SK-N-SH (cell line): ENCODE measurements at regions not wholly inside any gene's neighbourhood (a gene's known extent, or its start where the extent isn't known, plus 50 kb on each side); places are given as distances from the start of the nearest gene placed in this dataset.

Experiments used
- CTCF ChIA-PET: fragments of 300-600, 350-600 bp; formaldehyde crosslinking; extraction: SDS; loops from one replicate; lab custom pipeline; 2021; lab: Yijun Ruan, JAX
- POLR2A ChIA-PET: fragments of 350-600 bp; sonication (Branson Sonifier 250); formaldehyde crosslinking; extraction: SDS; loops from one replicate; lab custom pipeline; 2020; ENCODE audit warnings: antibody characterized with exemption, inconsistent platforms; lab: Yijun Ruan, JAX
- DNase-seq: peaks from one replicate; pipeline ENCODE4 v3.0.0; 2012
- H2AFZ ChIP-seq: fragments of 200-600 bp; sonication (generic); 2 replicates; pipeline ENCODE4 v1.8.1; 2016; ENCODE audit warnings: antibody characterized with exemption, mild to moderate bottlenecking, low read depth
- H3F3A ChIP-seq: fragments of 200-600 bp; sonication (generic); replicated peaks from 2 replicates; pipeline ENCODE3; 2016; ENCODE audit warnings: antibody characterized with exemption, mild to moderate bottlenecking; ENCODE audit not compliant: insufficient read depth
- H3K27ac ChIP-seq, 2 experiments: fragments of 200-500 bp in 1 of 2; fragments of 200-600 bp in 1 of 2; sonication (Bioruptor generic) in 1 of 2; sonication (generic), shearing (Covaris generic) in 1 of 2; 2 replicates each; pipeline versions ENCODE4 v1.5.1 to v1.6.1; 2014 to 2016; ENCODE audit warnings: low read depth in 2 of 2, inconsistent platforms in 1 of 2, low read length in 1 of 2, mild to moderate bottlenecking in 1 of 2, mixed read lengths in 1 of 2
- H3K27me3 ChIP-seq: fragments of 200-600 bp; sonication (generic), shearing (Covaris generic); 2 replicates; pipeline ENCODE4 v1.6.1; 2016; ENCODE audit warnings: mixed run types; ENCODE audit not compliant: insufficient read depth
- H3K36me3 ChIP-seq, 2 experiments: fragments of 200-500 bp in 1 of 2; fragments of 200-600 bp in 1 of 2; sonication (Bioruptor generic) in 1 of 2; sonication (generic) in 1 of 2; replicated peaks in 1 of 2; 2 replicates each; pipeline versions ENCODE3 to v1.5.1; 2014 to 2016; ENCODE audit warnings: low read length in 1 of 2, mild to moderate bottlenecking in 1 of 2; ENCODE audit not compliant: insufficient read depth in 2 of 2, control insufficient read depth in 1 of 2
- H3K4me1 ChIP-seq, 2 experiments: fragments of 200-500 bp in 1 of 2; fragments of 200-600 bp in 1 of 2; sonication (Bioruptor generic) in 1 of 2; sonication (generic), shearing (Covaris generic) in 1 of 2; 2 replicates each; pipeline versions ENCODE4 v1.5.1 to v1.6.1; 2014 to 2016; ENCODE audit warnings: low read depth in 1 of 2, low read length in 1 of 2, mixed run types in 1 of 2; ENCODE audit not compliant: insufficient read depth in 2 of 2, control insufficient read depth in 1 of 2
- H3K4me2 ChIP-seq: fragments of 200-600 bp; sonication (generic), shearing (Covaris generic); 2 replicates; pipeline ENCODE4 v1.6.1; 2017; ENCODE audit warnings: mixed run types
- H3K4me3 ChIP-seq, 2 experiments: fragments of 200-500 bp in 1 of 2; fragments of 200-600 bp in 1 of 2; sonication (Bioruptor generic) in 1 of 2; sonication (generic), shearing (Covaris generic) in 1 of 2; 2 replicates each; pipeline versions ENCODE4 v1.5.1 to v1.8.1; 2014 to 2016; ENCODE audit warnings: low read depth in 2 of 2, inconsistent platforms in 1 of 2, low read length in 1 of 2, mild to moderate bottlenecking in 1 of 2, mixed read lengths in 1 of 2, moderate library complexity in 1 of 2
- H3K79me2 ChIP-seq: fragments of 200-600 bp; sonication (generic); 2 replicates; pipeline ENCODE4 v1.8.1; 2017; ENCODE audit warnings: mild to moderate bottlenecking; ENCODE audit not compliant: insufficient read depth
- H3K9ac ChIP-seq: fragments of 200-600 bp; sonication (generic); 2 replicates; pipeline ENCODE4 v1.6.1; 2017; ENCODE audit warnings: mixed run types
- H3K9me2 ChIP-seq: fragments of 200-600 bp; sonication (generic); 2 replicates; pipeline ENCODE4 v1.6.1; 2017; ENCODE audit warnings: mixed run types
- H3K9me3 ChIP-seq: fragments of 200-600 bp; sonication (generic); 2 replicates; pipeline ENCODE4 v1.6.1; 2017; ENCODE audit warnings: mixed run types, mild to moderate bottlenecking, moderate library complexity
- H4K20me1 ChIP-seq: fragments of 200-600 bp; sonication (generic); 2 replicates; pipeline ENCODE4 v1.6.1; 2017; ENCODE audit warnings: mild to moderate bottlenecking, mixed run types; ENCODE audit not compliant: insufficient read depth
- CHD2 ChIP-seq: fragments of 150-350 bp; IDR thresholded peaks from 2 replicates; pipeline ENCODE4 v1.6.1; 2018; ENCODE audit warnings: low read length; ENCODE audit not compliant: partially characterized antibody
- CTCF ChIP-seq: fragments of 200-600 bp; sonication (generic); IDR thresholded peaks from 2 replicates; pipeline ENCODE4 v1.6.1; 2017; ENCODE audit warnings: antibody characterized with exemption, mild to moderate bottlenecking, moderate library complexity
- EP300 ChIP-seq, 2 experiments: IDR thresholded peaks; 2 replicates each; pipeline versions ENCODE4 v1.4.0 to v1.6.1; 2012; ENCODE audit warnings: borderline replicate concordance in 1 of 2, low read depth in 1 of 2, low read length in 1 of 2
- FOXJ3 ChIP-seq: sonication (generic); formaldehyde crosslinking; IDR thresholded peaks from 2 replicates; pipeline ENCODE4 v1.5.1; 2020; ENCODE audit warnings: mild to moderate bottlenecking, missing genetic modification reagents
- FOXM1 ChIP-seq: IDR thresholded peaks from 2 replicates; pipeline ENCODE4 v1.4.0; 2012; ENCODE audit warnings: low read depth, mild to moderate bottlenecking
- GABPA ChIP-seq: IDR thresholded peaks from 2 replicates; pipeline ENCODE4 v1.4.0; 2012; ENCODE audit warnings: low read depth, mild to moderate bottlenecking
- JUND ChIP-seq: IDR thresholded peaks from 2 replicates; pipeline ENCODE4 v1.4.0; 2012
- MAX ChIP-seq: IDR thresholded peaks from 2 replicates; pipeline ENCODE4 v1.4.0; 2012; ENCODE audit warnings: low read depth
- MEF2A ChIP-seq: IDR thresholded peaks from 2 replicates; pipeline ENCODE4 v1.4.0; 2012; ENCODE audit warnings: low read depth, borderline replicate concordance
- MXI1 ChIP-seq: IDR thresholded peaks from 2 replicates; pipeline ENCODE4 v1.6.1; 2012; ENCODE audit warnings: mild to moderate bottlenecking, low read depth, low read length, improper control_type of control experiment
- NFIC ChIP-seq: IDR thresholded peaks from 2 replicates; pipeline ENCODE4 v1.4.0; 2012; ENCODE audit warnings: borderline replicate concordance
- NRF1 ChIP-seq: IDR thresholded peaks from 2 replicates; pipeline ENCODE4 v1.6.1; 2012; ENCODE audit warnings: low read depth, mild to moderate bottlenecking, low read length
- RAD21 ChIP-seq: IDR thresholded peaks from 2 replicates; pipeline ENCODE4 v1.6.1; 2012; ENCODE audit warnings: mild to moderate bottlenecking, low read length
- RCOR1 ChIP-seq: fragments of 150-350 bp; IDR thresholded peaks from 2 replicates; pipeline ENCODE4 v1.6.1; 2017; ENCODE audit warnings: antibody characterized with exemption, low read length
- RXRA ChIP-seq: IDR thresholded peaks from 2 replicates; pipeline ENCODE4 v1.4.0; 2012; ENCODE audit warnings: low read depth, mild to moderate bottlenecking, borderline replicate concordance
- TAF1 ChIP-seq: IDR thresholded peaks from 2 replicates; pipeline ENCODE4 v1.6.1; 2012; ENCODE audit warnings: low read depth, mild to moderate bottlenecking, low read length, moderate library complexity, borderline replicate concordance
- TCF12 ChIP-seq: IDR thresholded peaks from 2 replicates; pipeline ENCODE4 v1.4.0; 2012
- TEAD4 ChIP-seq: IDR thresholded peaks from 2 replicates; pipeline ENCODE4 v1.4.0; 2012; ENCODE audit warnings: mild to moderate bottlenecking, borderline replicate concordance; ENCODE audit not compliant: insufficient read depth
- USF1 ChIP-seq: IDR thresholded peaks from 2 replicates; pipeline ENCODE4 v1.4.0; 2012; ENCODE audit warnings: low read depth, borderline replicate concordance
- ZBTB33 ChIP-seq: IDR thresholded peaks from 2 replicates; pipeline ENCODE4 v1.4.0; 2012; ENCODE audit warnings: low read depth, borderline replicate concordance
- WGBS: methylation state at CpG from one replicate; pipeline ENCODE4 v1.1.6; 2017; ENCODE audit warnings: low lambda C conversion rate; 5-methylcytosine and 5-hydroxymethylcytosine counted together

- Histone ChIP-seq H3K27me3 (peaks cover 25% of the 10 kb centered on the region; the same call in 1 of the 2 replicates), H4K20me1 (no peaks in the 10 kb centered on the region), H3K36me3 (no peaks in the 10 kb centered on the region), H3K4me1 (no peaks in the 10 kb centered on the region), H3K4me2 (no peak overlapping the region), H3K9me3 (no peaks in the 10 kb centered on the region), H3K27ac (no peak overlapping the region), H3F3A (no peaks in the 10 kb centered on the region), H3K9ac (no peak overlapping the region), H2AFZ (no peak overlapping the region), H3K79me2 (no peaks in the 10 kb centered on the region), H3K9me2 (no peaks in the 10 kb centered on the region), H3K4me3 (no peak overlapping the region)
- WGBS: 4% methylated on average over 4 of the region's 4 CpGs
- TF ChIP-seq CHD2 (no peak), NRF1 (no peak), GABPA (no peak), USF1 (no peak), MXI1 (no peak), JUND (no peak), TAF1 (no peak), CTCF (no peak), FOXJ3 (CRISPR knock-in tag) (no peak), MEF2A (no peak), RXRA (no peak), RCOR1 (no peak), ZBTB33 (no peak), MAX (no peak)
- ChIA-PET POLR2A (no interaction called here), CTCF (no interaction called here)
- no peak for DNase-seq
Observed at GRCh38 chrX:104392350-104392749, 137.6 kb upstream of the ESX1 start.

GRCh38 chrX:104391906-104392305, 137.2 kb upstream of the ESX1 start:
- H3K9me2 ChIP-seq: no peaks in the 10 kb centered on the region
- H3K9me3 ChIP-seq: no peaks in the 10 kb centered on the region
- no peaks in the 10 kb centered on the region for H3F3A ChIP-seq
- H3K36me3 ChIP-seq: no peaks in the 10 kb centered on the region
- WGBS: 0% methylated on average over 4 of the region's 4 CpGs
- CTCF ChIA-PET: no interaction called here
- no peak for DNase-seq
- no peak overlapping the region for H3K4me2 ChIP-seq
- H2AFZ ChIP-seq: no peak overlapping the region
- no peaks in the 10 kb centered on the region for H4K20me1 ChIP-seq
- no peaks in the 10 kb centered on the region for H3K79me2 ChIP-seq
- no peak overlapping the region for H3K9ac ChIP-seq
- H3K27me3 ChIP-seq: peaks cover 25% of the 10 kb centered on the region; the same call in 1 of the 2 replicates
- no peaks in the 10 kb centered on the region for H3K4me1 ChIP-seq
- H3K4me3 ChIP-seq: no peak overlapping the region
- H3K27ac ChIP-seq: no peak overlapping the region
- no peak for TF ChIP-seq FOXM1
- TF ChIP-seq TEAD4: no peak
- TF ChIP-seq RCOR1: no peak
- TF ChIP-seq CTCF: no peak
- TF ChIP-seq TCF12: no peak
- TF ChIP-seq NFIC: no peak
- TF ChIP-seq FOXJ3 (CRISPR knock-in tag): no peak
- TF ChIP-seq RAD21: no peak
- no peak for TF ChIP-seq EP300 (IDR thresholded peaks at IDR 0.05; ENCODE audit: borderline replicate concordance in 1 of 2, low read depth in 1 of 2, low read length in 1 of 2)
- TF ChIP-seq, all 33 proteins: peak for 0
- POLR2A ChIA-PET: no interaction called here
